Tibial nerve (tissue), 3 donors: ENCODE measurements at regions not wholly inside any gene's neighbourhood (a gene's known extent, or its start where the extent isn't known, plus 50 kb on each side); places are given as distances from the start of the nearest gene placed in this dataset.

Experiments used
- POLR2A ChIP-seq, 2 donors: fragments of 450-650 bp; IDR thresholded peaks; one replicate each; pipeline ENCODE4 v1.6.1; 2017; ENCODE audit warnings: antibody characterized with exemption in 2 of 2, mild to moderate bottlenecking in 2 of 2, moderate library complexity in 2 of 2
- TF ChIP-seq, protein P1 (sequence below), 5 experiments: fragments of 200-600 bp in 3 of 5; fragments of 450-650 bp in 2 of 5; sonication (generic) in 3 of 5; IDR thresholded peaks; one replicate each; pipeline ENCODE4 v1.5.1; 2016 to 2019; ENCODE audit warnings: antibody characterized with exemption in 5 of 5, mild to moderate bottlenecking in 3 of 5, moderate library complexity in 2 of 5

DNA sequence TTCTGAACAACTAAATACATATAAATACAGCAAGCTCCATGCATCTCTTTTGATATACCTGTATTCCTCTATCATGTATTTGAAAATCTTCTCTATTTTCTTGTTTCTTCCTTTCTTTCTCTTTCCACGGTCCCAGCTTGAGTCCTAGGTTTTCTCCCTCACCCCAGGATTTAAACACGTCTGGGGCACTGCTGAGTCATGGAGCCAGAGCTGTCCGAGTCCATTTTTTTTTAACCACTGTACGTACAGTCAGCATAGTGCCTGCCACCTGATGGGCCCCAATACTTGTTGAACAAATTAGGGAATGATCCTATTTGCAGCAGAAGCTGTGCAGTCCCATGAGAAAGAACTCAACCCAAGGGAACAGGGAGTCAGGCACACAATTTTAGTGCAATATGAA is 158.1 kb downstream of the ATP23 start:
- TF ChIP-seq, protein P1, sequence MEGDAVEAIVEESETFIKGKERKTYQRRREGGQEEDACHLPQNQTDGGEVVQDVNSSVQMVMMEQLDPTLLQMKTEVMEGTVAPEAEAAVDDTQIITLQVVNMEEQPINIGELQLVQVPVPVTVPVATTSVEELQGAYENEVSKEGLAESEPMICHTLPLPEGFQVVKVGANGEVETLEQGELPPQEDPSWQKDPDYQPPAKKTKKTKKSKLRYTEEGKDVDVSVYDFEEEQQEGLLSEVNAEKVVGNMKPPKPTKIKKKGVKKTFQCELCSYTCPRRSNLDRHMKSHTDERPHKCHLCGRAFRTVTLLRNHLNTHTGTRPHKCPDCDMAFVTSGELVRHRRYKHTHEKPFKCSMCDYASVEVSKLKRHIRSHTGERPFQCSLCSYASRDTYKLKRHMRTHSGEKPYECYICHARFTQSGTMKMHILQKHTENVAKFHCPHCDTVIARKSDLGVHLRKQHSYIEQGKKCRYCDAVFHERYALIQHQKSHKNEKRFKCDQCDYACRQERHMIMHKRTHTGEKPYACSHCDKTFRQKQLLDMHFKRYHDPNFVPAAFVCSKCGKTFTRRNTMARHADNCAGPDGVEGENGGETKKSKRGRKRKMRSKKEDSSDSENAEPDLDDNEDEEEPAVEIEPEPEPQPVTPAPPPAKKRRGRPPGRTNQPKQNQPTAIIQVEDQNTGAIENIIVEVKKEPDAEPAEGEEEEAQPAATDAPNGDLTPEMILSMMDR (IDR thresholded peaks at IDR 0.05), result no peak
- TF ChIP-seq POLR2A (IDR thresholded peaks at IDR 0.05), result no peak
